DND-41 (cell line): ENCODE measurements at regions not wholly inside any gene's neighbourhood (a gene's known extent, or its start where the extent isn't known, plus 50 kb on each side); places are given as distances from the start of the nearest gene placed in this dataset.

ENCODE experiments used
- EZH2 ChIP-seq: IDR thresholded peaks from 3 replicates; pipeline ENCODE4 v1.6.1; 2012; ENCODE audit warnings: borderline replicate concordance, low read depth, mild to moderate bottlenecking, moderate library complexity, low read length, inconsistent platforms; ENCODE audit not compliant: severe bottlenecking
- TF ChIP-seq, protein P1 (sequence below): IDR thresholded peaks from 2 replicates; pipeline ENCODE4 v1.5.1; 2012; ENCODE audit warnings: borderline replicate concordance, low read length, moderate library complexity, mild to moderate bottlenecking; ENCODE audit not compliant: poor library complexity, severe bottlenecking; ENCODE audit errors: extremely low read depth

DNA sequence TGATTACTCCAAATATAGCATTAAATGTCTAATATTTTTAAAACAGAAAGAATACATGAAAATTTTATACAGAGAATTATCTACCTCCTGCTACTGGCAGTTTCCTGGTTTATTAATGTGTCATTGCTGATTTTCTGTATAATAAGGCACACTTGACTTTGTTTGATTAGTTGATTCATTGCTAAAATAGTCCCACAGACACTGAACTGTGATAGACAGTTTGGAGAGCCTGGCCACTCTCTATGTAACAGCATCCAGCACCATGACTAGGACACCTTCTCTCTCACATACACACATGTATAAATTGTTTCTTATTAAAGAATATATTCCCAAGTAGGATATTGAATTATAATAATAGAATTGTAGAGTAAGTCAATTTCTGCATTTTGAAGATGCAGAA, 368.5 kb upstream of the SNX7 start:
- TF ChIP-seq, protein P1, sequence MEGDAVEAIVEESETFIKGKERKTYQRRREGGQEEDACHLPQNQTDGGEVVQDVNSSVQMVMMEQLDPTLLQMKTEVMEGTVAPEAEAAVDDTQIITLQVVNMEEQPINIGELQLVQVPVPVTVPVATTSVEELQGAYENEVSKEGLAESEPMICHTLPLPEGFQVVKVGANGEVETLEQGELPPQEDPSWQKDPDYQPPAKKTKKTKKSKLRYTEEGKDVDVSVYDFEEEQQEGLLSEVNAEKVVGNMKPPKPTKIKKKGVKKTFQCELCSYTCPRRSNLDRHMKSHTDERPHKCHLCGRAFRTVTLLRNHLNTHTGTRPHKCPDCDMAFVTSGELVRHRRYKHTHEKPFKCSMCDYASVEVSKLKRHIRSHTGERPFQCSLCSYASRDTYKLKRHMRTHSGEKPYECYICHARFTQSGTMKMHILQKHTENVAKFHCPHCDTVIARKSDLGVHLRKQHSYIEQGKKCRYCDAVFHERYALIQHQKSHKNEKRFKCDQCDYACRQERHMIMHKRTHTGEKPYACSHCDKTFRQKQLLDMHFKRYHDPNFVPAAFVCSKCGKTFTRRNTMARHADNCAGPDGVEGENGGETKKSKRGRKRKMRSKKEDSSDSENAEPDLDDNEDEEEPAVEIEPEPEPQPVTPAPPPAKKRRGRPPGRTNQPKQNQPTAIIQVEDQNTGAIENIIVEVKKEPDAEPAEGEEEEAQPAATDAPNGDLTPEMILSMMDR = no peak
- TF ChIP-seq EZH2 = no peak
